Smooth muscle cell (in vitro differentiated cells): ENCODE measurements at regions not wholly inside any gene's neighbourhood (a gene's known extent, or its start where the extent isn't known, plus 50 kb on each side); places are given as distances from the start of the nearest gene placed in this dataset.

Experiments
- DNase-seq: peaks from one replicate; lab custom pipeline; 2025; ENCODE audit not compliant: unreplicated experiment; lab: John Stamatoyannopoulos, UW
- H2AFZ ChIP-seq: fragments of 200-600 bp; sonication (generic); 2 replicates; pipeline ENCODE4 v1.6.0; 2016; ENCODE audit warnings: antibody characterized with exemption, low read depth, mild to moderate bottlenecking
- H3F3A ChIP-seq: fragments of 200-600 bp; sonication (generic); 2 replicates; pipeline ENCODE4 v1.6.0; 2017; ENCODE audit warnings: antibody characterized with exemption, low read depth
- H3K27ac ChIP-seq: fragments of 200-600 bp; sonication (generic); 2 replicates; pipeline ENCODE4 v1.5.1; 2016; ENCODE audit warnings: low read depth, mild to moderate bottlenecking
- H3K27me3 ChIP-seq: fragments of 200-600 bp; sonication (generic); 2 replicates; pipeline ENCODE4 v1.6.1; 2016; ENCODE audit warnings: low read depth, mild to moderate bottlenecking
- H3K36me3 ChIP-seq: fragments of 200-600 bp; sonication (generic); 2 replicates; pipeline ENCODE4 v1.5.1; 2016; ENCODE audit warnings: low read depth
- H3K4me1 ChIP-seq: fragments of 200-600 bp; sonication (generic); 2 replicates; pipeline ENCODE4 v1.5.1; 2016; ENCODE audit warnings: low read depth
- H3K4me2 ChIP-seq: fragments of 200-600 bp; sonication (generic); 2 replicates; pipeline ENCODE4 v1.6.0; 2016; ENCODE audit warnings: mild to moderate bottlenecking
- H3K4me3 ChIP-seq: fragments of 200-600 bp; sonication (generic); 2 replicates; pipeline ENCODE4 v1.5.1; 2016; ENCODE audit warnings: mild to moderate bottlenecking
- H3K79me2 ChIP-seq: fragments of 200-600 bp; sonication (generic); 2 replicates; pipeline ENCODE4 v1.6.0; 2016; ENCODE audit warnings: low read depth, mild to moderate bottlenecking
- H3K9ac ChIP-seq: fragments of 200-600 bp; sonication (generic); 2 replicates; pipeline ENCODE4 v1.6.0; 2016; ENCODE audit warnings: low read depth
- H3K9me3 ChIP-seq: fragments of 200-600 bp; sonication (generic); replicated peaks from 2 replicates; pipeline ENCODE4 v1.5.1; 2016; ENCODE audit warnings: low read depth
- H4K20me1 ChIP-seq: fragments of 200-600 bp; sonication (generic); 2 replicates; pipeline ENCODE4 v1.6.0; 2016; ENCODE audit warnings: low read depth
- WGBS: methylation state at CpG from one replicate; pipeline ENCODE4 v1.1.7; 2016; ENCODE audit warnings: low lambda C conversion rate; 5-methylcytosine and 5-hydroxymethylcytosine counted together
- TF ChIP-seq, protein P1 (sequence below): fragments of 200-600 bp; sonication (generic); IDR thresholded peaks from 2 replicates; pipeline ENCODE4 v1.5.1; 2017; ENCODE audit warnings: borderline replicate concordance, mild to moderate bottlenecking, antibody characterized with exemption; ENCODE audit not compliant: insufficient read depth, poor library complexity, severe bottlenecking

DNA sequence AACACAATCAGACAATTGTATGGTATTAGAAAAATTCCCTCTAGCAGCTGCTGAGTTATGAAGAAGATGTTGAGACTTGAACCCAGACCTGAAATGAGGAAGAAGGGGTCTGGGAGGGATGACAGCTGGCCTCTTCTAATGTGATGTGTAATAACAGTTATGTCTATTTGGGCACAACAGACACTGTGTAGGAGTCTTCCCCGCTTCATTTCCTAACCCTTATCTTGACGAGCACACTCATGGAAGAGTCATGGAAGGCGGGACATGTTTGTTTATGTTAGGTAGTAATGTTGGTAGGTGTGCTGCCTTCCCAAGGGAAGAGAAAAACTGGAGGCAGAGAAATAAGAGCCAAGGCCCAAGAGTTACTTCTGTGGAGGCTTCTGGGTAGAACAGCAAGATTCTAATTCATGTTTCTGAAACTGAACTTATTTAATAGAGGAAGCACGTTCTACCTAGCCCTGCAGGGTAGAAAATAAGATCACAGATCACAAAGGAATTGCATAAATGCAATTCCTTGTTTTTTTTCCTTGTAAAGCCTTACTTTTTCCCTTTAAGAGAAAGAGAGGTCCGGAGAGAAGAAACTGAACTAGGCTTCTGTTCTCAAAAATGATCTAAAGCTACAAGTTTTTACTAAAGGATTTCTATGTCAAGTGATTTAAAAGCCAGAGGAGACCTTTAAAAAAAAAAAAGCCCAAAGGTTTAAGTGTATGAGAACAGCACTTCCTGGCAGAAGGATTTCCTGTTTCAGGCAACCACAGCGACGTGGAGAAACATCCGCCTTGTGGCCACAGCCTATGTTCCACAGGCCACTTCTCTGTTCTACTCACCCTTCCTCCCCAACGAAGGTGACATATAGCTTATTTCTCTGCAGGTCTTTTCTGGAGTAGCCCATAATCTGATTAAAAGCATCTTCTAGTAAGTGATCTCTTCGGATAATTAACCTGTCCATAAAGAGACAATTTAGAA, 68.5 kb upstream of the STK17B start:
- Histone ChIP-seq H3K27ac (peak overlapping the region; percentile 99), H3K4me3 (no peak overlapping the region), H3K4me2 (peak overlapping the region; percentile 63), H2AFZ (peak overlapping the region; percentile 48), H3K4me1 (peaks cover 10% of the 10 kb centered on the region), H3K9ac (peak overlapping the region; percentile 91), H3K9me3 (no peaks in the 10 kb centered on the region), H4K20me1 (no peaks in the 10 kb centered on the region), H3K36me3 (no peaks in the 10 kb centered on the region), H3K79me2 (no peaks in the 10 kb centered on the region), H3K27me3 (no peaks in the 10 kb centered on the region), H3F3A (peaks cover 14% of the 10 kb centered on the region)
- WGBS: 40% methylated on average over 10 of the region's 10 CpGs
- TF ChIP-seq, protein P1, sequence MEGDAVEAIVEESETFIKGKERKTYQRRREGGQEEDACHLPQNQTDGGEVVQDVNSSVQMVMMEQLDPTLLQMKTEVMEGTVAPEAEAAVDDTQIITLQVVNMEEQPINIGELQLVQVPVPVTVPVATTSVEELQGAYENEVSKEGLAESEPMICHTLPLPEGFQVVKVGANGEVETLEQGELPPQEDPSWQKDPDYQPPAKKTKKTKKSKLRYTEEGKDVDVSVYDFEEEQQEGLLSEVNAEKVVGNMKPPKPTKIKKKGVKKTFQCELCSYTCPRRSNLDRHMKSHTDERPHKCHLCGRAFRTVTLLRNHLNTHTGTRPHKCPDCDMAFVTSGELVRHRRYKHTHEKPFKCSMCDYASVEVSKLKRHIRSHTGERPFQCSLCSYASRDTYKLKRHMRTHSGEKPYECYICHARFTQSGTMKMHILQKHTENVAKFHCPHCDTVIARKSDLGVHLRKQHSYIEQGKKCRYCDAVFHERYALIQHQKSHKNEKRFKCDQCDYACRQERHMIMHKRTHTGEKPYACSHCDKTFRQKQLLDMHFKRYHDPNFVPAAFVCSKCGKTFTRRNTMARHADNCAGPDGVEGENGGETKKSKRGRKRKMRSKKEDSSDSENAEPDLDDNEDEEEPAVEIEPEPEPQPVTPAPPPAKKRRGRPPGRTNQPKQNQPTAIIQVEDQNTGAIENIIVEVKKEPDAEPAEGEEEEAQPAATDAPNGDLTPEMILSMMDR: no peak
- no peak for DNase-seq

DNA sequence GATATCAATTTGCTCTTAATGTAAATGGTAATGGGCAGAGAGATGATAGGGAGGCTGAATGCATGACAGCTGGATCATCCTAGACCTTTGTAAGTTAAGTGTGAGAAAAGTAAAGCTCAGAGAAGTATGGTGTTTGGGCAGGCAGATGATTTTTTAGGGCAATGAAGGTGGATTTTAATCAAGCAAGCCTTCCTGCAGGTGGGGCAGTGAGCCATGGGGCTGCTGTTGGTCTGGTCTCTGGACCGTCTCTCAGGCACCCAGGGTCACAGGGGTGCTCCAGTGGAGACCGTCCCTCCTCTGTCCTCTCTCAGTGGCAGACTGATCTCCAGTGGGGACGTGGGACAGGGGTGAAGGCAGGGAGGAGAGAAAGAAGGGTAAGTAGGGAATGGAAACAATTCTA, 69.8 kb upstream of the STK17B start:
- H3K36me3 ChIP-seq: no peaks in the 10 kb centered on the region
- peaks cover 23% of the 10 kb centered on the region for H3F3A ChIP-seq
- WGBS: 100% methylated on average over 3 of the region's 3 CpGs
- no peak overlapping the region for H3K4me3 ChIP-seq
- TF ChIP-seq, protein P1: no peak
- H3K9me3 ChIP-seq: no peaks in the 10 kb centered on the region
- H3K27ac ChIP-seq: peak overlapping the region; percentile 99
- no peak overlapping the region for H3K4me2 ChIP-seq
- DNase-seq: no peak
- peak overlapping the region; percentile 11 for H3K9ac ChIP-seq
- H3K79me2 ChIP-seq: no peaks in the 10 kb centered on the region
- H3K27me3 ChIP-seq: no peaks in the 10 kb centered on the region
- no peaks in the 10 kb centered on the region for H4K20me1 ChIP-seq
- no peak overlapping the region for H2AFZ ChIP-seq
- H3K4me1 ChIP-seq: peaks cover 22% of the 10 kb centered on the region

DNA sequence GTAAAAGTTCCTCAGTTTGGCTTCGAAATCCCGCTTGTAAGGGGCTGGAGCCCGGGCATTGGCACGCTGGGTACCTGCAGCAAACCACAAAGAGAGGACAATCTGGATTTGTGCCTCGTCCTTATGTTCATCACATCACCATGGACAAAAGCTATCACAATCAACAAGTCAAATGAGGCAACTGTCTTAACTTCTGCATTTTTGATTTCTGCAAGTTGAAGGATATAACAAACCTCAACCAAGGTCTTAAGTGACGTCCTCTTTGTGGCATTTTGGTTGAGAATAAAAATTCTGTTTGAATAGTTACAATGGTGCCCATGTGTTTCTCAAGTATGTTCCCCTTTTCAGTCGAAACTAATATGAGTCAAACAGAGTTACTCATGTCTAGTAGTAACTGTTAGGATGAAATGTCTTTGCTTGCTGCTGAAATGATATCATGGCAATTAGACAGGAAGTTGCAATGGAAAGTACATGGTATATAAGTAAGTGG, 70.8 kb upstream of the STK17B start:
- Histone ChIP-seq H3K36me3 (no peaks in the 10 kb centered on the region), H3K9me3 (no peaks in the 10 kb centered on the region), H3K27ac (peak overlapping the region; percentile 99), H3K27me3 (no peaks in the 10 kb centered on the region), H4K20me1 (no peaks in the 10 kb centered on the region), H3K4me2 (no peak overlapping the region), H2AFZ (no peak overlapping the region), H3K4me3 (no peak overlapping the region), H3K4me1 (peaks cover 23% of the 10 kb centered on the region), H3K9ac (no peak overlapping the region), H3K79me2 (no peaks in the 10 kb centered on the region), H3F3A (peaks cover 23% of the 10 kb centered on the region)
- no peak for DNase-seq
- 78% methylated on average over 7 of the region's 7 CpGs for WGBS
- TF ChIP-seq, protein P1: no peak
